M059J (cell line): ENCODE measurements at regions not wholly inside any gene's neighbourhood (a gene's known extent, or its start where the extent isn't known, plus 50 kb on each side); places are given as distances from the start of the nearest gene placed in this dataset.

ENCODE experiments used
- DNase-seq: peaks from one replicate; pipeline ENCODE4 v3.0.0-alpha.2; 2012; ENCODE audit warnings: low read depth

DNA sequence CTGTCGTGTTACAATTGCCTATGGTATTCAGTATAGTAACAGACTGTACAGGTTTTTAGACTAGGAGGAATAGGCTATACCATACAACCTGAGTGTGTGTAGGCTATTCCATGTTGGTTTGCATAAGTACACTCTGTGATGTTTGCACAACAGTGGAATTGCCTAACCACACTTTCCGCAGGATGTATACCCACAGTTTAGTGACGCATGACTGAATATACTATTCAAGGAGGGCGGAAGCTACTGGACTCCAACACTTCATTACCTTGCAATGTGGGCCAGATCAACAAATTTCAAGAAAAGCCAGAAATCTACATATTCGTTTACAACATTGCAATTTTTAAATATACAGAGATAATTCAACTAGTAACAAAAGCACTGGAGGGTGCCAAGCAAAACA is 317.2 kb downstream of the PDGFC start:
- DNase-seq = peak; percentile 74

DNA sequence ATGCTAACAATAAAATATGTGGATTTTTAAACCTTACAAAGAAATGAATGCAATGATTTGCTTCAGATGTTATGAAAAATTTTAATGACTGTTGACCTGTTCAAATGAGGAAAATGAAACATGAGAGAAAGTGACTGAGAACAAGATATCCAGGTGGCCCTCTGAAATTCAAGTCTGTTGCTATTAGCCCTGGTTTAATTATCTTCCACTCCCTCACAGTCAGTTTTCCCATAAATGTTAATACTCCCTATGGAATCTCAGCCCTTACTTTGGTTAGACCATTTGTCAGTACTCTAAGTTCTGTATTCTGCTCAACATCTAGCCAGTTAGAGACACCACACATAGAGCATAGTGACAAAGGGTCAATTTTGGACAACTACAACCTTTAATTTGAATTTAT is 327.8 kb downstream of the PDGFC start:
- DNase-seq = no peak

DNA sequence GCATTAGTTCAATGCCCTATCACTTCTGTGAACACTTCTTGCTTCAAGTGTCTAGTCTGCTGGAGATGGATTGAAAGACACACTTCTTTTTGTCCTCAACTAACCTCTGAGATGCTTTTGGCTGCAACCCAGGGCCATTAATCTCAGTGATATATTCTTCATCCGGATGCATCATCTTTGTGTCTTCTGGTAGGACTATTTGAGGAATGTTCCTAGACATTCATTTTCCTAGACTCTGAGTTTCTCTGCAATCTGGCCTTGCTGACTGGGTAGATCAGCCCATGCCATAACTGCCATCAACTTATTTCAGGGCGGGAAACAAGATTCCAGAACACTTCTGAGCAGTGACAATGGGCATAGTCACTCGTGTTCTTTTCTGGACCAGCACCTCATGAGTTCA is 329.4 kb downstream of the PDGFC start:
- DNase-seq = peak; percentile 60

GRCh38 chr4:156638925-156639605 is 332.5 kb downstream of the PDGFC start:
- peak; percentile 83 for DNase-seq

DNA sequence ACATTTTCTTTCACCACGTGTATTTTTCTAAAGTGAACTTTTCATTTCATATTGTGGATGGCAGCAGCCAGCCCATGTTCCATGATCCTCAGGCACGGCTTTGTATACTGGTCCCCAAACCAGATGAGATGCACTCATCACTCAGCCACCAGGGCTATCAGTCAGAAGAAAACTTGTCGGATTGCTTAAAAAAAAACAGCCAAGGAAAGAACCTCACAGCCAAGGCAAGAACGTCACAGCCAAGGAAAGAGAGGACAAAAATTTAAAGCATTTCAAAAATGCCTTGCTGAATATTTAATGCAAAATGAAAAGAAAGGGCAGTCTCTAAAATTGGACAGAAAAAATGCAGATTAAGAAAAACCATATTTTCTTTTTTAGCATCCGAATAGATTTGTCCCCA is 333.3 kb downstream of the PDGFC start:
- DNase-seq = peak; percentile 72

DNA sequence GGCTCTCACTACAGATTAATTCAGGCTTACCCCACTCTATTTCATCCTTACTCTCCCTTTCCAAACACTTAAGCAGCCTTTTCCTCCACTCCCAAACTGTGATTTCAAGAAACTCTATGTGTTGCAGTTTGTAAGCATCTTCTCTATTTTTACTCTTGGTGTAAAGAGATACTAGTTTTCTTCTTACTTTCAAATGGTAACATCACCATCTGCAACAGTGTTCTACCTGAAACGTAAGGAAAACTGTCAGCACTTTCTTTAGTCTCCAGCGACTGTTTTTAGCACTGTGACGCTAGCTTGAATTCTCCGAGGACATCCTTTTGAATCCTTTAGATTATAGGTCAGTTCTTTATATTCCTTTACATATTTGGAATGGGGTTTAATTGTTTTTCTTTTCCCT is 335.2 kb downstream of the PDGFC start:
- no peak for DNase-seq

- DNase-seq = peak; percentile 59
These were observed 336.5 kb downstream of the PDGFC start for GRCh38 chr4:156635051-156635450.

- peak; percentile 84 for DNase-seq
These were observed 337.0 kb downstream of the PDGFC start for GRCh38 chr4:156634612-156635011.

DNA sequence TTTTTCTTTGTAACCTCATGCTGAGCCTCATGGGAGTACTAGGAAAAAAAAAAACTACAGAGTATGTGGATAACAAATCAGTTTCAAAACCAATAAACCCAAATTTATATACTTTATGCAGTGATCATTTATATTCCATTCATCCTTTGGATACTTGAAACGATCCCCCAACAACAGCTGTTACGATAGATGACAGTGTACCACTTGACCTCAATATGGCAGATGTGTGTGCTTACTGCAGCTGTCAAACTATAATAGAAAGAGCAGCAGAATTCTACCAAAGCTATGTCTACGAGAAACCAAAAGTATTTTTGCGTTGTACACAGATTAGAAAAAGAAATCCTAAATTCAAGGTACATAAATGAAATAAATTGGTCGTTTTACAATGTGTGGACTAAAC is 337.8 kb downstream of the PDGFC start:
- no peak for DNase-seq

DNA sequence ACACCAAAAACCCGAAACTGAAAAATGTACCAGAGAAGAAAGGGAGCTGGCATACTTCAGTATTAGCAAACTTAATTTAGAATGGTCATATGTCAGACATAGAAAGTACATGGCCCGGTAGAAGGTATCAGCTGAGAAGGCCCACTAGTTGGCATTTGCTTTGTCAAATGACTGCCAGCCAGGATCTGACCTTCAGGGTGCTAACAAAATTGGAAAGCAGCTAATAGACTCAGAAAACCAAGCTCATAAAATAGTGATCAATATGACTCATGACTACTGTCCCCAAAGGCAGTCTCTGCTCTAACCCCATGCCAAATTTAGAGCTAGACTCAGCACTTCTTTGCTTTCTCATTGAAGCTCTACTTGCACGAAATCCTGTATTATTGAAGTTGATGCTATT is 342.7 kb downstream of the PDGFC start:
- no peak for DNase-seq

- DNase-seq = no peak
These were observed 348.2 kb downstream of the PDGFC start for GRCh38 chr4:156623376-156623775.

DNA sequence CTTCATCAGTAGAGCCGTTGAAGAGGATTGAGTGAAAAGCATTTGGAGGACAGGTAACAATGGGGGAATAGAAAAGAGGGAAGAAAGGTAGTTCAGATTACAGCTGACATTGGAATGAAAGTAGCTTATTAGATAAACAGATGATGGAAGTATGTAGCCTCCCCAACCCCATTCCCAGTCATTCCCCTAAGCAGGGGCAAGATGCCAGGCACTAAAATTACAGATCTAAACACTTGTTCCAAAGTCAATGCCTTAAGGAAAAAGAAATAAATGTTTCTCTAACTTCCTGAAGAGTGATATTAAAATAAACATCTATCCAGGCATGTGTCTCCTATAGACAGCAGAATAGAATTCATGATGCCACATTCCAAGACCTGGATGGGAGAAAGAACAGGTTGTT is 350.8 kb downstream of the PDGFC start:
- peak; percentile 66 for DNase-seq

DNA sequence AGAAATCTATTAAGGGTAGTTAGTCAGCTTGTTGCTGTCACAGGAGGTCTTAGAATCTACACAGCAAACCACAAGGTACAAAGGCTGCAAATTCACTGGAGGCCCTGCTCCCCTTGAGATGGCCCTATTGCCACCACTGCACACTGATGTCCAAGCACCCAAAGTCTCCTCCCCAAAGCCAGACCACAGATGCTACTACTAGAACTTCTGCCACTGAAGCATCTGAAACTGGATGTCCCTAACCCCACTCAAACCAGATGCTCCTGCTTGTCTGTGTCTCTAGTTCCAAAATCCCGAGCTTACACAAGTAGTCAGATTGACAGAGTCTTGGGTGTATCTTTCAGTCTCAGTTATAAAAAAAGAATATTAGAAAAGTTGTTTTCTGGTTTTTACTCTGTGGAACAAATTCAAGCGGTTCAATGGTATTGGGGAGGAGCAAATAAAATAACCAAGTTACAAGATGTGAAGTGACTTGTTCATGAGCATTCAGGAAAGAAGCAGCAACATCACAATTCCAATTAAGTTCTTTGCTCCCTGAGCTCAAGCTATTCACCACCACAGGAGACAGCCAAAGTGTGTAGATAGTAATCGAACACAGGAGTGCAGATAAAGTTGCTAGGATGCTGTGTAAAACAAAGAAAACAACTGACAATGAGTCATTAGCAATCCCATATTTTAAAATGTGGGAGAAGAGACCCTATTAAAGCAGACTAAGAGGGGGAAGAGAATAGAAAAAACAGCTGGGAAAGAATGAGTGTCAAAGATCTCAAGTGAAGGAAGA is 352.3 kb downstream of the PDGFC start:
- DNase-seq = peak; percentile 35

- DNase-seq = peak; percentile 96
These were observed 356.5 kb downstream of the PDGFC start for GRCh38 chr4:156615066-156615531.

DNA sequence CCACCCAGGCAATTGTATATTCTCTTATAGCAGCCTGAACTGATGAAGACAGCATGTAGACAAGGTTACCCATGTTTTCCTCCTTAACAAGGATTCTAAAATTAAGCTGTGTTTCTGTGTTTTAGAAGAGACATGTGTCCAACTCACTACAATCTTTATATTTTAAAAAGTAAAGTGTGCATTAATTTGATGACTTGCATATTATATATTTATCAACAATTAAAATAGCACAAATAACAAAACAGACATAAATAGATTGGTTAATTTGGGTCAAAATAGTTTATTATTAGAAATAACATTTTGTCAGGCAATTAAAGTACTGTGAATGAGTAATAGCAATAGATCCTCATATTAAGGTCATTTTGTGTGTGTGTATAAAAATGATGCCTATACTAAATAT is 357.1 kb downstream of the PDGFC start:
- no peak for DNase-seq

DNA sequence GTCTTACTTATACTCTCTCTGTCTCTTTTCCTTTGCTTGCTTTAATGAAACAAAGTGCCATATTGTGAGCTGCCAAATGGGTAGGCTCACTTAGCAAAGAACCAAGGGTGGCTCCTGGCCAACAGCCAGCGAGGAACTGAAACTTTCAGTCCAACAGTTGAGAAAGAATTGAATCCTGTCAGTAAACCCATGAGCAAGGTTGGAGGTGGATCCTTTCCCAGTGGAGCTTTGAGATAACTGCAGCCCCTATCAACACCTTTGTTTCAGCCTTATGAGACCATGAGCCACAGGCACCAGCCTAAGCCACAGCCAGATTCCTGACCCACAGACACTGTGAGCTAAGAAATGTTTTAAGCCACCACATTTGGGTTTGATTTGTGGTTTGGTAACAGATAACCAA is 362.2 kb downstream of the PDGFC start:
- peak; percentile 59 for DNase-seq

DNA sequence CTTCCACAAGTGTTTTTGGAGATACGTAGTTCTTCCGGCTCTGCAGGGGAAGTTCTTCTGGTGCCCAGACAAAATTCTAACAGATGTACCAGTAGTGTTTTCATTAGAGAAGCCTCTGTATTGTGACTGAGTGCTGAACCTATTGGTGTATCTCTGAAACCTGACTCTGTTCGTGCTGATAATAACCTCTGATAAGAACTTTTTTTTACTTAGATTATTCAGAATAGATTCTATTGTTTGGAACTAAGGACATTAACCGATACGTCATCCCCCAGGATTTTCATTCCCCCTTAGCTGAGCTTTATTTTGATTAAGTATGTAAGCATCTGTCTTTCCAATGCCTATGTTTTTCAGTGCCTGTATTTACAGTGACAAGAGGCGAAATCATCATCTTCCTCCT is 362.9 kb downstream of the PDGFC start:
- no peak for DNase-seq

DNA sequence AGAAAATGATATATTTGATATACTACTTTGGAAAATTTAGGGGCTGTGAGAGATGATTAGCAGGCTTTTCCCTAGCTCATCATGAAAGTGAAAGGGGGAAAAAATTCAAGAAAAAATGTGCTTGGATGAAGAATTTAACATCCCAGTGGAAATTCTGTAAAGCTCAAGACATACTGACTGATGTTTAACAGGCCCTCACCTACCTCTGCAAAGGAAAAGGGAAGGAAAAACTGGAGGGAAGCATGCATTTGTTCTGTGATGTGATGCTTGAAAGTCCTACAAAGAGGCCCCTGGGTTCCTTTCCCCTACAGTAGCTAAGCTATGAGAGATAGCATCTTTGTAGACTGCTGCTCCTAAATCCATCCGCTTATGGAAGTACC is 364.1 kb downstream of the PDGFC start:
- DNase-seq = no peak

- peak; percentile 72 for DNase-seq
These were observed 364.8 kb downstream of the PDGFC start for GRCh38 chr4:156606554-156607477.

GRCh38 chr4:156598138-156598681 is 373.4 kb downstream of the PDGFC start:
- DNase-seq = peak; percentile 92

DNA sequence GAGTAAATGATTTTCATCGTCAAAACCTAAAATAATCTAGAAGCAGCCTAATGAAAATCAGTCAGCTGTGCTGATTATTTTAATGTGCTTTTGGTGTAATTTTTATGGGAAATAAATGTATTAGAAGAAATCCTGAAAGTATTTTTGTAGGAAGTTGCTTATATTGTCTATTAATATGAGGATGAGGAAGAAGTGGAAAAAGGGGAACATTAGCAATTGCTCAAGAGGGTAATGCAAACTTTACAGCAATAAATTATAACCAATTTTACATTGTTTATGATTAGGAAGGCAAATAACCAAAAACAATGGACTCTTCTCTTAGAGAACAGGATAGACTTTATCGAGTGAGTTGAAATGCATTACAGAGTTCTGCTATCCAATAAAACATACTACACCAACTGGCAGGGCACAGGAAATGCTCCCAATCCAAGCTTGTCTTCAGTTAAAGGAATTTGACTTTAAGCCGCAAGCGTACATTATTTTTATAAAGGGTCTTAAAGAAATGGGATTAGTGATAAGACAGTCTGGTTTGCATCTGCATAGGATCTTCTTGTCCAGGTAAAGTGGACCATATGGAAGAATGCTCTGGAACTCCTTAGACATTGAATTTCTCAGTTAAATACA is 374.8 kb downstream of the PDGFC start:
- DNase-seq = no peak

DNA sequence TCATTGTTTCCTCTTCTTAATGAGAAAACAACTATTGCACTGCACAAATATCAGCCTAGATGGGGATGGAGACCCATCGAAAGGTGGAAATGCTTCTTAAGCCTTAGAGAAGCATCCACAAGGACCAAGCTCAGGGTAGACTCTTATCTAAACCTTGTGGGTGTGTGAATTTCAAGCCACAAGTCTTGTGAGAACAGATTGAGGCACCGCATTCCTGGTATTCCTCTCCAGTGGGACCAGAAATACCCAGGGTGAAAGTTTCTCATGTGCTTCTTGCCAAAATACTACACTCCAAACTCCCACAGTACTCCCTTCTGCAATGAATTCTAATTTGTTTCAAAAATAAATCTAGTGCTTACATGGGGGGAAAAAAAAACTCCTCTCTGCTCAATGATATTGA is 375.6 kb downstream of the PDGFC start:
- peak; percentile 50 for DNase-seq
